Natural killer cell treated with Interleukin-12 subunit alpha and Interleukin-12 subunit beta and Interleukin-15 and Interleukin-18, amount 100 ng/mL, for 72 hours (primary cell): ENCODE measurements at regions not wholly inside any gene's neighbourhood (a gene's known extent, or its start where the extent isn't known, plus 50 kb on each side); places are given as distances from the start of the nearest gene placed in this dataset.

Experiments used
- ATAC-seq, 2 donors: fragments of 150-1000 bp; cut with Tn5 transposase in 1 of 2; sonication (Bioruptor Pico), chemical (Tn5 transposase) in 1 of 2; 2 replicates each; pipeline ENCODE4 v1.10.0; 2021
- DNase-seq: peaks from one replicate; pipeline ENCODE4 v3.0.0; 2022; ENCODE audit warnings: low spot score
- H3K27ac Mint-ChIP-seq, 2 donors: 1 replicate in 1 of 2; 2 replicates in 1 of 2; pipeline ENCODE4 v1.8.0; 2022; ENCODE audit warnings: mixed read lengths in 2 of 2, mild to moderate bottlenecking in 1 of 2, moderate library complexity in 1 of 2
- H3K27me3 Mint-ChIP-seq, 2 donors: 1 replicate in 1 of 2; 2 replicates in 1 of 2; pipeline ENCODE4 v1.8.0; 2022; ENCODE audit warnings: mixed read lengths in 2 of 2
- H3K36me3 Mint-ChIP-seq: one replicate; pipeline ENCODE4 v1.8.0; 2022; ENCODE audit warnings: mixed read lengths
- H3K4me1 Mint-ChIP-seq, 2 donors: 1 replicate in 1 of 2; 2 replicates in 1 of 2; pipeline ENCODE4 v1.8.0; 2022; ENCODE audit warnings: low read depth in 2 of 2, mixed read lengths in 2 of 2, mild to moderate bottlenecking in 1 of 2
- H3K4me3 Mint-ChIP-seq: one replicate; pipeline ENCODE4 v1.8.0; 2022; ENCODE audit warnings: mixed read lengths
- H3K9me3 Mint-ChIP-seq: 2 replicates; pipeline ENCODE4 v1.8.0; 2022; ENCODE audit warnings: mixed read lengths

DNA sequence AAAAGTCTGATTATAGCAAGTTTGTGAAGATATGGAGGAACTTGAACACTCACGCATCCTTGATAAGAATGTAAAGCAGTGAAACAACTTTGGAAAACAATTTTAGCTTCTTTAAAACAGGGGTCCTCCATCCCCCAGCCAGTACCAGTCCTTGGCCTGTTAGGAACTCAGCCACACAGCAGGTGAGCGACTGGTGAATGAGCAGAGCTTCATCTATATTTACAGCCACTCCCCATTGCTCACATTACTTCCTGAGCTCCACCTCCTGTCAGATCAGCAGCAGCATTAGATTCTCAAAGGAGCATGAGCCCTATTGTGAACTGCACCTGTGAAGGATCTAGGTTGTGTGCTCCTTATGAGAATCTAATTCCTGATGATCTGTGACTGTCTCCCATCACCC, 530.3 kb upstream of the PRKX start:
- Mint-ChIP-seq H3K36me3 (no peaks in the 10 kb centered on the region), H3K4me1 (no peaks in the 10 kb centered on the region), H3K9me3 (peaks cover 15% of the 10 kb centered on the region), H3K4me3 (no peak overlapping the region), H3K27me3 (no peaks in the 10 kb centered on the region), H3K27ac (no peak overlapping the region)
- no peak for ATAC-seq
- no peak for DNase-seq

DNA sequence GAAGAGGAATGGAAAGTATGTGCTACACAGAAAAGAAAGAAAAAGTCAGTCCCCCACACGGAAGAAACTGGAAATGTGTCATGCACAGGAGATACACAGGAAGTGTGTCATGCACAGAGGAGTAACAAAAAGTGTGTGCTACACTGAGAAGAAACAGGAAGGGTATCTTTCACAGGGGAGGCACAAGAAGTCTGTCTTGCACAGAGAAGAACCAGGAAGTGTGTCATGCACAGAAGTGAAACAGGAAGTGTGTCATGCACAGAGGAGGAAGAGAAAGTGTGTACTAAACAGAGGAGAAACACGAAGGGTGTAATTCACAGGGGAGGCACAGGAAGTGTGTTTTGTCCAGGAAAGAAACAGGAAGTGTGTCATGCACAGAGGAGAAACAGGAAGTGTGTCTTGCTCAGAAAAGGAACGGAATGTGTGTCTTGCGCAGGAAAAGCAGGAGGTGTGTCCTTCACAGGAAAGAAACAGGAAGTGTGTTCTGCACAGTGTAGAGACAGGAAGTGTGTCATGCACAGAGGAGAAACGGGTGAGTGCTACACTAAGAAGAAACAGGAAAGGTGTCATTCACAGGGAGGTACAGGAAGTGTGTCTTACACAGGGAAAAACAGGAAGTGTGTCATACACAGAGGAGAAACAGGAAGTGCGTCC, 527.2 kb upstream of the PRKX start:
- ATAC-seq: peak; percentile 49 to 74
- no peak overlapping the region for H3K4me3 Mint-ChIP-seq
- H3K36me3 Mint-ChIP-seq: no peaks in the 10 kb centered on the region
- H3K27me3 Mint-ChIP-seq: no peaks in the 10 kb centered on the region
- peaks cover 9% of the 10 kb centered on the region for H3K9me3 Mint-ChIP-seq
- DNase-seq: no peak
- no peak overlapping the region for H3K27ac Mint-ChIP-seq
- H3K4me1 Mint-ChIP-seq: no peaks in the 10 kb centered on the region

DNA sequence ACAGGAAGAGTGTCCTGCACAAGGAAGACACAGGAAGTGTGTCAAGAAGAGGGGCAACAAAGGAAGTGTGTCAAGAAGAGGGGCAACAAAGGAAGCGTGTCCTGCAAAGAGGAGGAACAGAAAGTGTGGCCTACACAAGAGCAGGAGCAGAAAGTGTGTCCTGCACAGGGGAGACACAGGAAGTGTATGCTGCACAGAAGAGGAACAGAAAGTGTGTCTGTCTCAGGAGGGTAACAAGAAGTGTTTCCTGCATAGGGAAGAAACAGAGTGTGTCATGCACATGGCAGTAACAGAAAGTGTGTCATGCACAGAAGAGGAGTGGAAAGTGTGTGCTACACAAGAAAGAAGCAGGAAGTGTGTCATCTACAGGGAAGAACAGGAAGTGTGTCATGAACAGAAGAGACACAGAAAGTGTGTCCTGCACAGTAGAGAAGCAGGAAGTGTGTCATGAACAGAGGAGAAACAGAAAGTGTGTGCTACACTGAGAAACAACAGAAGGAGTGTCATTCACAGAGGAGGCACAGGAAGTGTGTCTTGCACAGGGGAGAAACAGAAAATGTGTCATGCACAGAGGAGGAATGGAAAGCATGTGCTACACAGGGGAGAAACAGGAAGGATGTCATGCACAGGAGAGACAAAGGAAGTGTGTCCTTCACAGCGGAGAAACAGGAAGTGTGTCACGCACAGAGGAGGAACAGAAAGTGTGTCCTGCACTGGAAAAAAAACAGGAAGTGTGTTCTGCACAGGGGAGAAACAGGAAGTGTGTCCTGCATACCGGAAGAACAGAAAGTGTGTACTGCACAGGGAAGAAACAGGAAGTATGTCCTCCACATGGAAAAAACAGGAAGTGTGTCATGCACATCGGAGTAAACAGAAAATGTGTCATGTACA, 526.4 kb upstream of the PRKX start:
- Mint-ChIP-seq H3K27ac (no peak overlapping the region), H3K9me3 (peaks cover 9% of the 10 kb centered on the region), H3K36me3 (no peaks in the 10 kb centered on the region), H3K4me3 (no peak overlapping the region), H3K27me3 (no peaks in the 10 kb centered on the region), H3K4me1 (no peaks in the 10 kb centered on the region)
- no peak for ATAC-seq
- no peak for DNase-seq

DNA sequence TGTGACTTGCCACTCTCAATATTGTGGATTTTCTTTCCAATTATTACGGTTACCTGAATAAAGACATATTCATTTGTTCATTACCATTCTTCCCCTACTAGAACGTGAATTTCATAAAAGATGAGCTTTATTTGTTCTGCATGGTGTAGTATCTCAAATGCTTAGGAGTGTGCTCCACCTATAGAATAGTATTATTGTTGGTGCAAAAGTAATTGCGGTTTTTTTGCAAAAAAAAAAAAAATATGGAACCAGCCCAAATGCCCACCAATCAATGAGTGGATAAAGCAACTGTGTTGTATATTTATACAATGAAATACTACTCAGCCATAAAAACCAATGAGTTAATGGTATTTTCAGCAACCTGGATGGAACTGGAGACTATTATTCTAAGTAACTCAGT, 525.5 kb upstream of the PRKX start:
- H3K4me1 Mint-ChIP-seq: no peaks in the 10 kb centered on the region
- no peak for DNase-seq
- ATAC-seq: no peak
- H3K36me3 Mint-ChIP-seq: no peaks in the 10 kb centered on the region
- no peaks in the 10 kb centered on the region for H3K27me3 Mint-ChIP-seq
- no peak overlapping the region for H3K27ac Mint-ChIP-seq
- H3K4me3 Mint-ChIP-seq: no peak overlapping the region
- peaks cover 14% of the 10 kb centered on the region for H3K9me3 Mint-ChIP-seq

DNA sequence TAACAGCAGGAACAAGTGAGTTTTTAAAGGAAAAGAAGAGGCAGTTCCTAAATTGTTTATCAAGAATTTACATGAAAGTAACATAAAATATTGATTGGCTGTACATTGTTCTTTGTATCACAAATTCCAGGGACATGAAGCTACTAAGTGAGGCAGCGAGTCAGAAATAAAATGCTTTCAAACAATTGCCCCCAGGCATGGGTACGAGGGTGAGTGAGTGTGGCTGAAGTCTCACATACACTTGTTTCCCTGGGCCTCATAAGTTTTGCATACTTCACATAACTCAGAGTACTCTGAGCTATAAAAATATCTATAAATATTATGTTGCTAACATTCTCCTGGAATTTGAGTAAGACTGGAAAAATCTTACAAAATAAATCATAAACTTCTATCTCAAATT, 511.6 kb upstream of the PRKX start:
- Mint-ChIP-seq H3K4me3 (no peak overlapping the region), H3K27me3 (no peaks in the 10 kb centered on the region), H3K4me1 (no peaks in the 10 kb centered on the region), H3K9me3 (peaks cover 17% of the 10 kb centered on the region), H3K36me3 (no peaks in the 10 kb centered on the region), H3K27ac (no peak overlapping the region)
- DNase-seq (no peak), ATAC-seq (no peak)

DNA sequence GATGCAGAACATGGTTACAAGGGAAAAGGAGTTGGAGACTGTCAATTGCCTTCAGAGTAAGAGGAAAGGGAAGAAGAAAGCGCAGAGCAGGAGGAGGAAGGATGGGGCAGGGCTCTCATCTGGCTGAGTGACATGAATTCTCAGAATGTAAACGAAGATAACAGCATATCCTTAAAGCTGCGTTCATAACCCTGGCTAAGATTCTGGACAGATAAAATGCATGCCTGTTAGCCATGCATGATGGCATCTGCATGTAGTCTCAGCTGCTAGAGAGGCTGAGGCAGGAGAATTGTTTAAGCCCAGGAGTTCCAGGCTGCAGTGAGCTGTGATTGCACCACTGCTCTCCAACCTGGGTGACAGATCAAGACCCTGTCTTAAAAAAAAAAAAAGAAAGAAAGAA, 493.5 kb upstream of the PRKX start:
- DNase-seq (no peak), ATAC-seq (no peak)
- Mint-ChIP-seq H3K4me1 (no peaks in the 10 kb centered on the region), H3K36me3 (no peaks in the 10 kb centered on the region), H3K27me3 (no peaks in the 10 kb centered on the region), H3K9me3 (peaks cover 15% of the 10 kb centered on the region), H3K4me3 (no peak overlapping the region), H3K27ac (no peak overlapping the region)

DNA sequence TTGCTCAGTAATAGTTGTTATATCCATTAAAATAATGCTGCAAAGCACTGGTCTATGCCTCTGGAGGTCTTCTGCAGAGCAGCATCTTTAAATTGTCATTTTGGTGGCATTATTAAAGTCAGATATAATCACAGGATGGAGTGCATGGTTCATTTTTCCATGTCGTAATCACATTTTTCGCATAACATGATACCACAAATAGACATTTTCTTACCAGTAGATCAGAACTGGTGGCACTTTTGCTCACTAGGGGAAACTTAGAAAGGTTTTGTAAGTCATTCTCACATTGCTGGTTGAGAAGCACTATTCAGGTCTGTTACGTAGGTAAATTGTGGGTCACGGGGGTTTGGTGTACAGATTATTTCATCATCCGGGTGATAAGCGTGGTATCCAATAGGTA, 484.5 kb upstream of the PRKX start:
- H3K27ac Mint-ChIP-seq: no peak overlapping the region
- H3K9me3 Mint-ChIP-seq: peaks cover 15% of the 10 kb centered on the region
- no peak overlapping the region for H3K4me3 Mint-ChIP-seq
- no peaks in the 10 kb centered on the region for H3K4me1 Mint-ChIP-seq
- H3K36me3 Mint-ChIP-seq: no peaks in the 10 kb centered on the region
- no peak for DNase-seq
- H3K27me3 Mint-ChIP-seq: no peaks in the 10 kb centered on the region
- ATAC-seq: no peak

DNA sequence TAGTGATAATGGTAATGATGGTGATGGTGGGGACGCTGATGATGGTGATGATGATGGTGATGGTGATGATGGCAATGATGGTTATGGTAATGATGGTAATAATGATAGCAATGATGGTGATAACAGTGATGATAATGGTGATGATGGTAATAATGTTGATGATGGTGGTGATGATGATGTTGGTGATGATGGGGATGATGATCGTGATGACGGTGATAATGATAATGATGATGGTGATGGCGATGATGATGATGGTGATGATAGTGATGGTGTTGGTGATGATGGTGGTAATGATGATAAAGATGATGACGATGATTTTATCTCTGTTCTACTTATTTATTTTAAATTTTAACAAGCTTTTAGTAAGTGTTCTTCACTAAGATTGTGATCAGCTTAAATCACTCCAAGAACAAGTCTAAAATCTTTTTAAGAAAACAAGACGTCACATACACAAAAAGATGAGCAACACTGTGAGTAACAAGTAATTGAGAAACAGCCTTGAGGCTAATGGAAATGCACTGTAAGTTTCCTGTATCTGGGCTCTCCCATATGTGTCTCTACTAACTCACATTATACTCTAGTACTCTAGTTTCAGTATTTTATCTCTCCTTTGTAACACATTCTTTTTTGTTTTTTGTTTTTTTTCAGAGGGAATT, 480.2 kb upstream of the PRKX start:
- Mint-ChIP-seq H3K9me3 (peaks cover 13% of the 10 kb centered on the region), H3K4me1 (no peaks in the 10 kb centered on the region), H3K36me3 (no peaks in the 10 kb centered on the region), H3K4me3 (no peak overlapping the region), H3K27ac (no peak overlapping the region), H3K27me3 (no peaks in the 10 kb centered on the region)
- ATAC-seq (no peak), DNase-seq (no peak)

DNA sequence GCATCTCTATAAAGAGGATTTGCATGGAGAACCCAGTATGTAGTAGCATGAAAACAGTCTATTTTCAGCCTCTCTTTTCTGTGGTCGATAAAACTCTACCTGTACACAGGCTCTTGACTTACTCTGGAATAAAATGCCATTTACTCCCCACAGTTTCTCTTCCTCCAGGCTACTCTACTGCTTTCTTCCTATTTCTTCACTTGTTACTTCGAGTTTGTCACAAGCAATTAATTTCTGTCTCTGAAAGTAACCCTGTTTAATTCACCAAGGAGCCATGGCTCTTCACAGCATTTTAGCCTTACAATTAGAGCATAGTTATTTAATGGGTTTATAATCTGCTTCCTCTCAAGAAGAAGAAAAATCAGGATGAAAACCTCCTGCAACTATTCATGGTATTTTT, 472.9 kb upstream of the PRKX start:
- Mint-ChIP-seq H3K4me1 (no peaks in the 10 kb centered on the region), H3K9me3 (peaks cover 14% of the 10 kb centered on the region), H3K27ac (no peak overlapping the region), H3K36me3 (no peaks in the 10 kb centered on the region), H3K4me3 (no peak overlapping the region), H3K27me3 (no peaks in the 10 kb centered on the region)
- DNase-seq (no peak), ATAC-seq (no peak)

DNA sequence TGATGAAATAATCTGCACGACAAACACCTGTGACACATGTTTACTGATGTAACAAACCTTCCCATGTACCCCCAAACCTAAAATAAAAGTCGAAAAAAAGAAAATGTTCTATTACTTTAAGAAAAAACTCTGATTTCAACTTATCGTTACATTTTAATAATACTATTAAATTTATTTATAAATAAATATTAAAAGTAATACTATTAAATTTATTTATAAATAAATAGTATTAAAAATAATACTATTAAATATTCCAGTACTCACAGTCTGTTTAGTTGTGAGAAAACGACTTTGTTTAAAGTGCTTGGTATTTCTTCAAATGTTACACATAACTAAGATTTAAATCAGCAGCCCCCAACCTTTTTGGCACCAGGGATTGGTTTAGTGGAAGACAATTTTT, 471.6 kb upstream of the PRKX start:
- no peaks in the 10 kb centered on the region for H3K27me3 Mint-ChIP-seq
- no peaks in the 10 kb centered on the region for H3K4me1 Mint-ChIP-seq

DNA sequence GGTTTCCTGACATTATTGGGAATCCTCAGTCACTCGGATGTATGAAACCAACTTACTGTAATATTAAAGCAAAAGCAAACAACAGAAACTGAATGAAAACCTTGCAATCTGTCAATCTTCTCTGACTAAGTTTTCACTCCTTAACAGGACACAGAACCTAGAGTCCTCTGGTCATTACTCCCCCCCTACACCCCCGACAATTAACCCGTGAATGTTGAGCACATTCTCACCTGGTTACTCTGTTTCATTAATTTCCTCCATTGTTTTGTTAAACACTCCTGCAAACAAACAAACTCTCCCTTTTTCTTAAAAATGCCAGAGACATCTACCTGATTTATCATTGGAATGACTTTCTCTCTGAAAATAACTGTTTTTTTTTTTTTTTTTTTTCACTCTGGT, 469.0 kb upstream of the PRKX start:
- Mint-ChIP-seq H3K4me1 (no peaks in the 10 kb centered on the region), H3K4me3 (no peak overlapping the region), H3K36me3 (no peaks in the 10 kb centered on the region), H3K27me3 (no peaks in the 10 kb centered on the region), H3K9me3 (peaks cover 5% of the 10 kb centered on the region), H3K27ac (no peak overlapping the region)
- ATAC-seq (no peak), DNase-seq (no peak)

More for the DNA sequence above, 471.6 kb upstream of the PRKX start:
- ATAC-seq: no peak
- DNase-seq: no peak
- peaks cover 12% of the 10 kb centered on the region for H3K9me3 Mint-ChIP-seq
- no peak overlapping the region for H3K27ac Mint-ChIP-seq
- no peaks in the 10 kb centered on the region for H3K36me3 Mint-ChIP-seq
- no peak overlapping the region for H3K4me3 Mint-ChIP-seq

DNA sequence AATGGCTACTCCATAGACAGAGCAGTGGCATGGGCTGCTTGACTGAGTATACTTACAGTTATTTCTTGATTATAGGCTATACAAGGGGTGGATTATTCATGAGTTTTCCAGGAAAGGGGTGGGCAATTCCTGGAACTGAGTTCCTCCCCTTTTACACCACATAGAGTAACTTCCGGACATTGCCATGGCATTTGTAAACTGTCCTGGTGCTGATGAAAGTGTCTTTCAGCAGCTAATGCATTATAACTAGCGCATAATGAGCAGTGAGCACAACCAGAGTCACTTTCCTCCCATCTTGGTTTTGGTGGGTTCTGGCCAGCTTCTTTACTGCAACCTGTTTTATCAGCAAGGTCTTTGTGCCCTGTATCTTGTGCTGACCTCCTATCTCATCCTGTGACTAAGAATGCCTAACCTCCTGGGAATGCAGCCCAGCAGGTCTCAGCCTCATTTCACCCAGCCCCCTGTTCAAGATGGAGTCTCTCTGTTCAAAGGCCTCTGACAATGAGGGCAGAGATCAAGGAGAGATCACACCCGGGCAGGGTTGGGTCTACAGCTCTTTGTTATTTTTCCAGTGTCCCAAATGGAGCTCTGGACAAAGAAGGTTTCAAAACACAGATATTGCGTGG, 468.4 kb upstream of the PRKX start:
- H3K4me1 Mint-ChIP-seq: no peaks in the 10 kb centered on the region
- no peaks in the 10 kb centered on the region for H3K27me3 Mint-ChIP-seq
- ATAC-seq (no peak), DNase-seq (no peak)
- no peak overlapping the region for H3K27ac Mint-ChIP-seq
- no peaks in the 10 kb centered on the region for H3K36me3 Mint-ChIP-seq
- H3K4me3 Mint-ChIP-seq: no peak overlapping the region
- peaks cover 5% of the 10 kb centered on the region for H3K9me3 Mint-ChIP-seq

DNA sequence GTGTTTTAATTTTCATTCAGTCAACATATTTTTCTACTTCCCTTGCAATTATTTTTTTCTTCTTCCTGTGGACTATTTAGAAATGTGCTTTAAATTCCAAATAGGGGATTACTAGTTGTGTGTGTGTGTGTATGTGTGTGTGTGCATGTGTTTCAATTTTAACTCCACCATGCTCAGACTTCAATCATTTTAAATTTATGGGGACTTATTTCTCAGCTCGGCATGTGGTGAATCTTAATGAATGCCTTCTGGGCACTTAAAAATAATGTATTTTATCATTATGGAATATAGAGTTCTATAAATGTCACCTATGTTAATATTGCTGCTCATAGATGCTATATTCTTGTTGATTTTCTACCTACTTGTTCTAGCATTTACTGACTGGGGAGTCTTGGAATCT, 465.6 kb upstream of the PRKX start:
- H3K4me3 Mint-ChIP-seq: no peak overlapping the region
- H3K9me3 Mint-ChIP-seq: peaks cover 5% of the 10 kb centered on the region
- no peaks in the 10 kb centered on the region for H3K4me1 Mint-ChIP-seq
- no peak for ATAC-seq
- no peaks in the 10 kb centered on the region for H3K36me3 Mint-ChIP-seq
- DNase-seq: no peak
- H3K27me3 Mint-ChIP-seq: no peaks in the 10 kb centered on the region
- H3K27ac Mint-ChIP-seq: no peak overlapping the region

DNA sequence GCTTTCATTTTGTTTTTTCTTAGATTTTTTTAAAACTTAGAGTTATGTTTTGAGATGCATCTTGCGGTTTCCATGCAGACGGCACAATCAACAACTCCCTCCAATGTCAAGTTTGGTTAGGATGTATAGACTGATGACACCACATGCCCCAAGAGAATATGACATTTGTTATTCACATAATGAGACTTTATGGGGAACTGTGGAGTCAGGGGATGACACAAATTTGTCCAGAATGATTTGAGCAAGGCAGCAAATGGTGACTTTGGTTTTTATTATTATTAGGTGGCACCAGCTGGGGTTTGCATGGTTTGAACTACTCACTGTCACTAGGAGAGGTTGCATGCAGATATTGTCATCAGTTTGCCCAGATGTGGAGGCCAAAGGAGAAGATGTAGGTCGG, 461.8 kb upstream of the PRKX start:
- Mint-ChIP-seq H3K9me3 (no peaks in the 10 kb centered on the region), H3K4me1 (no peaks in the 10 kb centered on the region), H3K4me3 (no peak overlapping the region), H3K27ac (no peak overlapping the region), H3K27me3 (no peaks in the 10 kb centered on the region), H3K36me3 (no peaks in the 10 kb centered on the region)
- no peak for DNase-seq
- no peak for ATAC-seq
